Right lobe of liver (tissue), 6 donors: ENCODE measurements at regions not wholly inside any gene's neighbourhood (a gene's known extent, or its start where the extent isn't known, plus 50 kb on each side); places are given as distances from the start of the nearest gene placed in this dataset.
"Not testable (repeated sequence)": the region's sequence is repeated elsewhere in the genome, so short reads cannot be mapped to it uniquely, and the experiment has no call there.

Source experiments
- ATAC-seq, 4 donors: fragments of 200-7000 bp; cut with Tn5 transposase; one replicate each; pipeline ENCODE4 v1.9.1; 2020; ENCODE audit warnings: mild to moderate bottlenecking in 4 of 4, moderate library complexity in 4 of 4
- DNase-seq, 3 donors: peaks; one replicate each; pipeline ENCODE4 v3.0.0-alpha.2; 2020
- H3K27ac ChIP-seq, 3 donors: fragments of 200-600 bp; one replicate each; pipeline ENCODE4 v1.8.0; 2022
- H3K27me3 ChIP-seq, 2 donors: fragments of 200-600 bp; one replicate each; pipeline ENCODE4 v1.8.0; 2022
- H3K36me3 ChIP-seq, 4 donors: fragments of 200-600 bp; sonication (generic) in 1 of 4; one replicate each; pipeline versions ENCODE4 v1.5.1 to v1.8.0; 2017 to 2022; ENCODE audit warnings: control low read depth in 1 of 4
- H3K4me1 ChIP-seq, 4 donors: fragments of 200-600 bp; sonication (generic) in 1 of 4; one replicate each; pipeline versions ENCODE4 v1.5.1 to v1.8.0; 2017 to 2022; ENCODE audit warnings: control low read depth in 1 of 4
- H3K4me3 ChIP-seq, 3 donors: fragments of 200-600 bp; one replicate each; pipeline ENCODE4 v1.8.0; 2022
- H3K9me3 ChIP-seq, 4 donors: fragments of 200-600 bp; sonication (generic) in 1 of 4; one replicate each; pipeline versions ENCODE4 v1.5.1 to v1.8.0; 2017 to 2022; ENCODE audit warnings: control low read depth in 1 of 4
- POLR2A ChIP-seq: fragments of 450-650 bp; IDR thresholded peaks from one replicate; pipeline ENCODE4 v1.6.1; 2017; ENCODE audit warnings: antibody characterized with exemption, mild to moderate bottlenecking
- WGBS: methylation state at CpG from one replicate; pipeline ENCODE4 v1.1.6; 2018; ENCODE audit warnings: low coverage, low lambda C conversion rate; ENCODE audit not compliant: insufficient coverage; ENCODE audit errors: missing lambda C conversion rate; 5-methylcytosine and 5-hydroxymethylcytosine counted together
- intact Hi-C, 2 donors: fragments of 100-400 bp; cut with DNase I; formaldehyde crosslinking; loops; one replicate each; pipeline versions ENCODE4 v1.11.2 to v1.14.1; 2022
- TF ChIP-seq, protein P1 (sequence below), 4 donors: fragments of 200-600 bp in 3 of 4; fragments of 450-650 bp in 1 of 4; IDR thresholded peaks; one replicate each; pipeline versions ENCODE4 v1.5.1 to v1.8.0; 2016 to 2022; ENCODE audit warnings: antibody characterized with exemption in 4 of 4, mild to moderate bottlenecking in 2 of 4
- donor health status: DM: no; HTN: yes; CAD: no.
- donor health status: DM: no; HTN: no; CAD: no.
- donor health status: DM: no; HTN: no; CAD: no.
- donor health status: DM: no; HTN: yes; CAD: no.
- donor health status: DM: no; HTN: yes; CAD: no.

DNA sequence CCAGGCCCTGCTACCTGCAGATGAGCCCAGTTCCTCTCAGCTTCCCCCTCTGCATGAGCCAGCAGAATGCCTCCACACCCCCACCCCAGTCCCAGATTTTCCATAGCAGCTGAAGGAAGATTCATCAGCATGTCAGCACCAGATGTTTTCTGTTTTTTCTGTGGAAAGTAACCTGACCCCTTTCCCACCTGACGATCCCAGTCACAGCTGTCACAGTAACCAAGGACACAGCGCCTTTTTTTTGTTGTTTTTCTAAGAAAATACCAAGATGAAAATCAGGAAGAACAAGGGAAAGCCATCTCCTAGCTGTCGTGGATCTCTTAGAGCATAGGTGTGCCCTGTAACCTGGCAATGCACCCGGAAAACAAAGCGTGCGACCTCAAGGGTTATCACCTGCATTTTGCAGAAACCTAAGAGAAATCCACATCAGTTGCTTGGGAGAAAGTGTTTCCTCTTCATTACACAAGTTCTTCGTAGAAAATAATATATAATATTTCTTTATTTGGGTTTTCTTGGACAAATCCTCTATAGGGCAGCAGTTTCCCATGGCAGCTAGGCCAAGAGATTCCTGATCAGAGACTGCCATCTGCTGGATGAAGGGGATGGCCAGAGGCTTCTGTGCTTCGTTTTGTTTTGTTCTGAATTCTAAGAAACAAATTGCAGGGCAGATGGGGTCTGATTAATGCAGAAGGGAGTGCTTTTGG lies 401.9 kb downstream of the TNS3 start:
- Histone ChIP-seq H3K9me3 (no peaks in the 10 kb centered on the region), H3K27ac (no peak overlapping the region), H3K4me3 (no peak overlapping the region), H3K4me1 (peaks cover 0 to 37% (median 19%) of the 10 kb centered on the region in 4 donors), H3K36me3 (no peaks in the 10 kb centered on the region), H3K27me3 (no peaks in the 10 kb centered on the region)
- ATAC-seq (peak; percentile 68 to 81 (median 76)), DNase-seq (peak in 1 of 3 donors; percentile 63)
- TF ChIP-seq, protein P1, sequence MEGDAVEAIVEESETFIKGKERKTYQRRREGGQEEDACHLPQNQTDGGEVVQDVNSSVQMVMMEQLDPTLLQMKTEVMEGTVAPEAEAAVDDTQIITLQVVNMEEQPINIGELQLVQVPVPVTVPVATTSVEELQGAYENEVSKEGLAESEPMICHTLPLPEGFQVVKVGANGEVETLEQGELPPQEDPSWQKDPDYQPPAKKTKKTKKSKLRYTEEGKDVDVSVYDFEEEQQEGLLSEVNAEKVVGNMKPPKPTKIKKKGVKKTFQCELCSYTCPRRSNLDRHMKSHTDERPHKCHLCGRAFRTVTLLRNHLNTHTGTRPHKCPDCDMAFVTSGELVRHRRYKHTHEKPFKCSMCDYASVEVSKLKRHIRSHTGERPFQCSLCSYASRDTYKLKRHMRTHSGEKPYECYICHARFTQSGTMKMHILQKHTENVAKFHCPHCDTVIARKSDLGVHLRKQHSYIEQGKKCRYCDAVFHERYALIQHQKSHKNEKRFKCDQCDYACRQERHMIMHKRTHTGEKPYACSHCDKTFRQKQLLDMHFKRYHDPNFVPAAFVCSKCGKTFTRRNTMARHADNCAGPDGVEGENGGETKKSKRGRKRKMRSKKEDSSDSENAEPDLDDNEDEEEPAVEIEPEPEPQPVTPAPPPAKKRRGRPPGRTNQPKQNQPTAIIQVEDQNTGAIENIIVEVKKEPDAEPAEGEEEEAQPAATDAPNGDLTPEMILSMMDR (IDR thresholded peaks at IDR 0.05): peak; percentile 84 to 90 (median 86)
- TF ChIP-seq POLR2A: no peak
- intact Hi-C loops: no loop called here
- WGBS: 48% methylated on average over 8 of the region's 8 CpGs

DNA sequence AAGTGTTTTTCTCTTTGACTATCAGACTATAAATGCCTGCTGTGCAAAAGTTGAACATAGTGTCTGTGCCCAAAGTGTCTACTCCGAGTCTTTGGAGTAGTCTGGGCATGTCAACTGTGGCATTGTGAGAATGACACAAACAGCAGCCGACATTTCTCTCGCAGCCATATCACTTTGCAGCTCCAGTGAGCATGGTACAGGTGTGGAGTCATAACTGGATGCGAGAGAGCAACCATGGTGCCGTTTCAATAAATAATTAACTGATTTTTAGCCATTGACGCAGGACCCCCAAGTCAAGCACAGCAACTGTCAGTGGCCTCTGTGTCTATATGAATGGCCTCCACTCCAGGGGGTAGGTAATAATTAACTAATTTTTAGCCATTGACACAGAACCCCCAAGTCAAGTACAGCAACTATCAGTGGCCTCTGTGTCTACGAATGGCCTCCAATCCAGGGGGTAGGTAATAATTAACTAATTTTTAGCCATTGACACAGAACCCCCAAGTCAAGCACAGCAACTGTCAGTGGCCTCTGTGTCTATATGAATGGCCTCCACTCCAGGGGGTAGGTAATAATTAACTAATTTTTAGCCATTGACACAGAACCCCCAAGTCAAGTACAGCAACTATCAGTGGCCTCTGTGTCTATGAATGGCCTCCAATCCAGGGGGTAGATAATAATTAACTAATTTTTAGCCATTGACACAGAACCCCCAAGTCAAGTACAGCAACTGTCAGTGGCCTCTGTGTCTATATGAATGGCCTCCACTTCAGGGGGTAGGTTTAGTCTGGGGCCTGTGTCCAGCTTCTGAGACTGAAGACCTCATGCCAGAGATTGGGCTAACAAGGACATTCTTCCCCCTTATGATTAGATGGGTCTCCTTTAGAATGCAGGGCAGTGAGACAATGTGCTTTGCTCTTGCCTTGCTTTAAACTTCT lies 409.0 kb downstream of the TNS3 start:
- DNase-seq, H3K36me3 ChIP-seq, H3K27me3 ChIP-seq, intact Hi-C loops, H3K9me3 ChIP-seq, H3K4me3 ChIP-seq: not testable (repeated sequence)
- Histone ChIP-seq H3K4me1 (peaks cover 0 to 27% (median 0%) of the 10 kb centered on the region in 4 donors), H3K27ac (peak overlapping the region in 1 of 3 donors; percentile 38)
- peak; percentile 57 to 80 (median 70) for ATAC-seq
- WGBS: 36% methylated on average over 5 of the region's 7 CpGs

DNA sequence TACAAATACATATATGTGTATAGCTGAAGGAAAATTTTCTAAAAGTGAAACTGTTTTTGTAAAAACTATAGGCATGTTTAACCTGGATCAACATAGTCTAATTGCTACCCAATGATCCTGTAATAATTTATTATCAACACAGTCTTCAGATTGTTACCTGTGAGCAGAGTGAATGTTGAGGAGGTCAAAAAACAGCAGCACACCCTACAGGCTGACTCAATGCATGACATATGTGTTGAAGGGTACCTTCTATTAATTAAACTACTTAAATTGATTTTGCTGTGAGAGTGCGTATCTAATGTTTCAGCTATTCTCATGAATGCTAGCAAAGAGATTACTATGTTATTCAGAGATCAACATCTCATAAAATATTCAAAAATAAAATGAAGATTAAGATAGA lies 411.4 kb downstream of the TNS3 start:
- H3K36me3 ChIP-seq: no peaks in the 10 kb centered on the region
- H3K4me1 ChIP-seq: peaks cover 0 to 27% (median 0%) of the 10 kb centered on the region in 4 donors
- no peaks in the 10 kb centered on the region for H3K27me3 ChIP-seq
- WGBS: 100% methylated on average over 1 of the region's 1 CpG
- intact Hi-C loops: no loop called here
- TF ChIP-seq, protein P1 (IDR thresholded peaks at IDR 0.05): peak; percentile 36 to 53 (median 40)
- TF ChIP-seq POLR2A: no peak
- DNase-seq (no peak), ATAC-seq (peak; percentile 38 to 64 (median 58))
- no peaks in the 10 kb centered on the region for H3K9me3 ChIP-seq
- H3K27ac ChIP-seq: no peak overlapping the region
- H3K4me3 ChIP-seq: no peak overlapping the region

DNA sequence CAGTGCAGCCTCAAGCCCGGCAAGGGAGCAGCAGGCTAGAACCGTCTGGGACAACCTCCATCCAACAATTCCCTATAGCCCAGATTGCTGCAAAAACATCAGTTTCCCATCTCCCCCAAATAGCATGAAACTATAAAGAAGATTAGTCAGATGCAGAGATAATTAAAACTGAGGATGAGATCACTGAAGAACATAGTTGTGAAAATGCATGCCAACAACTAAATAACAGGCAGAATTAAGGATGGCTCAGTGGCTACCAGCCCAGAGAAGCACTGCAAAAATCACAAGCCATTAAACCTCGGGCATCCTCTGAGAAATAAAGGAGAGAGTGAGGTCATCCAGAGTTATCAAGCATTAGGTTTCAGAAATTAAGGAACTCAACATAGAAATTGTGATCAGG lies 427.1 kb downstream of the TNS3 start:
- Histone ChIP-seq H3K27me3 (no peaks in the 10 kb centered on the region), H3K4me1 (peaks cover 0 to 18% (median 6%) of the 10 kb centered on the region in 4 donors), H3K4me3 (no peak overlapping the region), H3K27ac (no peak overlapping the region), H3K9me3 (no peaks in the 10 kb centered on the region), H3K36me3 (no peaks in the 10 kb centered on the region)
- ATAC-seq (no peak), DNase-seq (no peak)
- intact Hi-C loops: no loop called here
- WGBS: 79% methylated on average over 3 of the region's 3 CpGs
- TF ChIP-seq, protein P1 (IDR thresholded peaks at IDR 0.05): no peak
- no peak for TF ChIP-seq POLR2A

DNA sequence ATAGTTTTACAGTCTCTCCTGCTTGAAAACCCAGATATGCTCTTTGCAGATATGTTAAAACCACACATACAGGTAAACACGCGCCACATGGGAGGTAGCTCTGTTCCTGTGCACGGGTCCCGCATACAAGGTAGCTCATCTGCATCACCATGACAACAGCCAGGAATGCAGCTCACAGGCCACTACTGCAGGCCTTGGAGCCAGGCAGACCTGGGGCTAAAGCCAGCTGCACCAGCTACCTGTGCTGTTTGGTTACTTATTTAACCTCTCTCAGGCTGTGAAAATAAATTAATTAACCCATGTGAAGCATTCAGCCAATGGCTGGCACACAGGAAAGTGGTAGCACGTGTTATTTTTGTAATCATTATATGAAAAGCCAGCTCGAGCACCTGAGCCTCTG lies 428.3 kb downstream of the TNS3 start:
- TF ChIP-seq, protein P1 (IDR thresholded peaks at IDR 0.05): no peak
- TF ChIP-seq POLR2A: no peak
- H3K4me3 ChIP-seq: no peak overlapping the region
- peak; percentile 28 to 71 (median 62) for DNase-seq
- H3K9me3 ChIP-seq: no peaks in the 10 kb centered on the region
- H3K4me1 ChIP-seq: peaks cover 0 to 28% (median 7%) of the 10 kb centered on the region in 4 donors
- H3K27me3 ChIP-seq: no peaks in the 10 kb centered on the region
- peak overlapping the region; percentile 26 to 67 (median 61) for H3K27ac ChIP-seq
- WGBS: 45% methylated on average over 4 of the region's 6 CpGs
- intact Hi-C loops: no loop called here
- no peaks in the 10 kb centered on the region for H3K36me3 ChIP-seq
- peak; percentile 81 to 87 (median 82) for ATAC-seq
